ENCODE measurements at regions not wholly inside any gene's neighbourhood (a gene's known extent, or its start where the extent isn't known, plus 50 kb on each side); places are given as distances from the start of the nearest gene placed in this dataset.

- TF ChIP-seq POLR2A (IDR thresholded peaks at IDR 0.05; ENCODE audit: low read length) (no peak), GATA1 (IDR thresholded peaks at IDR 0.05; ENCODE audit: low read depth, low read length) (no peak)
Observed at GRCh38 chr3:55235416-55235815, 251.7 kb downstream of the WNT5A start.

Measured in erythroblast (primary cell).